HEK293T (cell line): ENCODE measurements at regions not wholly inside any gene's neighbourhood (a gene's known extent, or its start where the extent isn't known, plus 50 kb on each side); places are given as distances from the start of the nearest gene placed in this dataset.

ENCODE experiments used
- CTCF ChIA-PET: fragments of 350-600 bp; formaldehyde crosslinking; extraction: SDS; loops from one replicate; lab custom pipeline; 2021; ENCODE audit warnings: antibody characterized with exemption, inconsistent platforms; lab: Yijun Ruan, JAX
- POLR2A ChIA-PET: fragments of 350-600 bp; formaldehyde crosslinking; extraction: SDS; loops from one replicate; lab custom pipeline; 2020; ENCODE audit warnings: antibody characterized with exemption, inconsistent platforms; lab: Yijun Ruan, JAX
- DNase-seq: peaks from one replicate; pipeline ENCODE4 v3.0.0; 2012; ENCODE audit warnings: mixed read lengths; ENCODE audit errors: extremely low spot score
- ARNT ChIP-seq: fragments of 450-650 bp; IDR thresholded peaks from 2 replicates; pipeline ENCODE4 v1.6.1; 2017; ENCODE audit warnings: mild to moderate bottlenecking
- BHLHE40 ChIP-seq: fragments of 450-650 bp; IDR thresholded peaks from 2 replicates; pipeline ENCODE4 v1.6.1; 2016; ENCODE audit warnings: mild to moderate bottlenecking, moderate library complexity, borderline replicate concordance
- CTBP1 ChIP-seq: fragments of 450-650 bp; IDR thresholded peaks from 2 replicates; pipeline ENCODE4 v1.6.1; 2016; ENCODE audit warnings: borderline replicate concordance
- ELF4 ChIP-seq: fragments of 450-650 bp; IDR thresholded peaks from 2 replicates; pipeline ENCODE4 v1.6.1; 2017; ENCODE audit warnings: antibody characterized with exemption
- FOXA1 ChIP-seq: fragments of 450-650 bp; IDR thresholded peaks from 2 replicates; pipeline ENCODE4 v1.6.1; 2016; ENCODE audit warnings: mild to moderate bottlenecking
- FOXK2 ChIP-seq: fragments of 450-650 bp; IDR thresholded peaks from 2 replicates; pipeline ENCODE4 v1.6.1; 2016; ENCODE audit warnings: mild to moderate bottlenecking
- FOXM1 ChIP-seq: fragments of 450-650 bp; IDR thresholded peaks from 2 replicates; pipeline ENCODE4 v1.6.1; 2017; ENCODE audit warnings: mild to moderate bottlenecking, borderline replicate concordance
- HDGF ChIP-seq: fragments of 450-650 bp; IDR thresholded peaks from 2 replicates; pipeline ENCODE4 v1.6.1; 2017; ENCODE audit warnings: antibody characterized with exemption, borderline replicate concordance
- L3MBTL2 ChIP-seq: fragments of 450-650 bp; conservative IDR thresholded peaks from 2 replicates; pipeline ENCODE4 v1.6.1; 2016; ENCODE audit warnings: mild to moderate bottlenecking
- LEF1 ChIP-seq: fragments of 450-650 bp; IDR thresholded peaks from 2 replicates; pipeline ENCODE4 v1.6.1; 2017; ENCODE audit warnings: mild to moderate bottlenecking, borderline replicate concordance
- NFRKB ChIP-seq: fragments of 450-650 bp; IDR thresholded peaks from 2 replicates; pipeline ENCODE4 v1.6.1; 2016; ENCODE audit warnings: mild to moderate bottlenecking, moderate library complexity
- SP1 ChIP-seq: fragments of 450-650 bp; IDR thresholded peaks from 2 replicates; pipeline ENCODE4 v1.6.1; 2017
- SUZ12 ChIP-seq: fragments of 450-650 bp; IDR thresholded peaks from 2 replicates; pipeline ENCODE4 v1.6.1; 2016; ENCODE audit warnings: mild to moderate bottlenecking
- TARDBP ChIP-seq: fragments of 450-650 bp; IDR thresholded peaks from 2 replicates; pipeline ENCODE4 v1.6.1; 2016
- ZNF384 ChIP-seq: fragments of 450-650 bp; IDR thresholded peaks from 2 replicates; pipeline ENCODE4 v1.6.1; 2016
- TF ChIP-seq, protein P1 (sequence below): fragments of 450-650 bp; IDR thresholded peaks from 2 replicates; pipeline ENCODE4 v1.6.1; 2016

DNA sequence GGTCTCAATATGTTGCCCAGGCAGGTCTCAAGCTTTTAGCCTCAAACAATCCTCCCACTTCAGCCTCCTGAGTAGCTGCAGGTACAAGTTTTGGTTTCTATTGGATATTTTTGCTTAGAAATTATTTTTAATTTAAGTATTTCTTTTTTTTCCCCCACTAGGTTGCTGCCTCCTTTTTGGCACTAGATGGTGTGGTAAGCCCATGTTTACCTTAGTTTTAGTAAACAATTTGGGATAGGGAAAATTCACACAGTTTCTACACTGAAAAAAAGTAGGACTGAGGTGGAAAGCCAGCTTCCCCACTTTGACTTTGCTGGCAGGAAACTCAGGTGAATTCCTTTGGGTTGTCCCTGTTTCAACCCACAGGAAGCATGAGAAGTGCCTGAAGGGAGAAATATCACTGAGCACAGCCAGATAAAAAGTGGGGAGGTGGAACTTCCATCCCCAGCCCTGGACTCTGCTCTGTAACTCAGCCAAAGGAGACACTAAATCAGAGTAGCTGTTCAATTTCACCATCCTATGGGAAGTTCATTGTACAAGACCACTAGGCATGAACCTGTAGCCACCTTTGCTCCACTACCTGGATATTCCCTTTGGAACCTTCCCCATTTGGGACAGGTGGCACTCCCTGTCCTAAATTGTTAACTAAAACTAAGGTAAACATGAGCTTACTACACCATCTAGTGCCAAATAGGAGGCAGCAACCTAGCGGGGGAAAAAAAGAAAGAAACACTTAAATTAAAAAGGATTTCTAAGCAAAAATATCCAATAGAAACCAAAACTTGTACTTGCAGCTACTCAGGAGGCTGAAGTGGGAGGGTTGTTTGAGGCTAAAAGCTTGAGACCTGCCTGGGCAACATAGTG lies 154.4 kb upstream of the FAT3 start:
- no peak for DNase-seq
- TF ChIP-seq FOXK2 (no peak), LEF1 (no peak), ELF4 (no peak), HDGF (no peak), NFRKB (no peak), SUZ12 (no peak), ARNT (no peak), TARDBP (no peak), FOXA1 (no peak), L3MBTL2 (no peak), CTBP1 (no peak)
- ChIA-PET CTCF (no interaction called here), POLR2A (no interaction called here)

DNA sequence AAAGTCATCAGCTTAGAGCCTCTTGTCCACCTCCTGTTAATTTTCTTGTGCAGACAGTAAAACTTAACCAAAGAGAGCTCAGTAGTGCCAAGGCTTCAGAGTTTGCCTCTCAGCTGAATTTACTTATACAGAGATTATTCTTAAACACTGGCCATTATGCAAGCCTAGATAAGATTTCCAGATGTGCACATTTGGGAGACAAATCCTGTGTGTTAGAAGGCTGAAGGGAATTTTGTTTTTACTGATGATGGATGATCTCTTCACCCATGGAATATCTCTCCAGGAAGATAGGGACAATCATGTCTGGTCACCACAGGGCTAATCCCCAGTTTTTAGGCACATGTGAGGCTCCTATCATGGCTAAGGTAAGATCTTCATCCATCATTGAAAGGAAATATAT lies 157.6 kb upstream of the FAT3 start:
- no peak for TF ChIP-seq FOXA1
- TF ChIP-seq NFRKB: no peak
- no peak for TF ChIP-seq ELF4
- TF ChIP-seq ZNF384: no peak
- no peak for TF ChIP-seq FOXK2
- TF ChIP-seq TARDBP: no peak
- no peak for TF ChIP-seq L3MBTL2
- TF ChIP-seq, protein P1, sequence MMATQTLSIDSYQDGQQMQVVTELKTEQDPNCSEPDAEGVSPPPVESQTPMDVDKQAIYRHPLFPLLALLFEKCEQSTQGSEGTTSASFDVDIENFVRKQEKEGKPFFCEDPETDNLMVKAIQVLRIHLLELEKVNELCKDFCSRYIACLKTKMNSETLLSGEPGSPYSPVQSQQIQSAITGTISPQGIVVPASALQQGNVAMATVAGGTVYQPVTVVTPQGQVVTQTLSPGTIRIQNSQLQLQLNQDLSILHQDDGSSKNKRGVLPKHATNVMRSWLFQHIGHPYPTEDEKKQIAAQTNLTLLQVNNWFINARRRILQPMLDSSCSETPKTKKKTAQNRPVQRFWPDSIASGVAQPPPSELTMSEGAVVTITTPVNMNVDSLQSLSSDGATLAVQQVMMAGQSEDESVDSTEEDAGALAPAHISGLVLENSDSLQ: no peak
- TF ChIP-seq HDGF: no peak
- TF ChIP-seq SUZ12: no peak
- TF ChIP-seq FOXM1: no peak
- TF ChIP-seq ARNT: no peak
- TF ChIP-seq BHLHE40: no peak
- TF ChIP-seq SP1: no peak
- no peak for TF ChIP-seq LEF1
- no peak for TF ChIP-seq CTBP1
- DNase-seq: no peak
- CTCF ChIA-PET: no interaction called here
- POLR2A ChIA-PET: no interaction called here

DNA sequence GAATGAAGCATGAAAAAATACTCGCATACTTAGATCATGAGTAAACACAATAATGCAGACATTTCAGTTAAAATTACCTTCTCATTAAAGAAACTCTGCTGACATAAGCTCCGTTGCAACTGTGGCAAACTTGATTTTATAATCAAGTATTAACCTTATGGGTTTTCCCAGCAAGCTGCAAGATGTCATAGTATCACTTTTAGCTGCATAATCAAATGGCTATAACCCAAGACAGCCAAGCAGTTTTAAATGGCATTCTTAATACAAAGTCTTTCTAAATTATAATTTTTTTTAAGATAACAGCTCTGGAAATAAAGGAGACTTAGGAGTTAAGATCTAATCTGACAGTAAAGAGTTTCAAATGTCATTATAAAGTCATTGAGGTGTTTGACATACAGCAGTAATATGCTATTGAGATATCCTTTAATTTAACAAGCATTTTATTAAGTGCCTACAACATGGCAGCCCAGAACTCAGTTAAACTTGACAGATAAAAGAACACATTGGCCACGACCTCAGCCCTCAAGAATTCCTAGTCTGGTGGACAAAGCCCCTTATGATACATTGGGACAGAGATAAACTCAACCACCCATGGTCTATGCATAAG lies 163.1 kb upstream of the FAT3 start:
- no peak for TF ChIP-seq FOXM1
- TF ChIP-seq SP1: no peak
- no peak for TF ChIP-seq LEF1
- no peak for TF ChIP-seq ZNF384
- TF ChIP-seq FOXK2: no peak
- TF ChIP-seq FOXA1: no peak
- TF ChIP-seq L3MBTL2: no peak
- no peak for TF ChIP-seq HDGF
- no peak for TF ChIP-seq SUZ12
- no peak for TF ChIP-seq NFRKB
- TF ChIP-seq, protein P1: no peak
- no peak for TF ChIP-seq CTBP1
- TF ChIP-seq ARNT: no peak
- TF ChIP-seq ELF4: no peak
- TF ChIP-seq TARDBP: no peak
- no peak for TF ChIP-seq BHLHE40
- CTCF ChIA-PET: no interaction called here
- no peak for DNase-seq
- POLR2A ChIA-PET: no interaction called here

DNA sequence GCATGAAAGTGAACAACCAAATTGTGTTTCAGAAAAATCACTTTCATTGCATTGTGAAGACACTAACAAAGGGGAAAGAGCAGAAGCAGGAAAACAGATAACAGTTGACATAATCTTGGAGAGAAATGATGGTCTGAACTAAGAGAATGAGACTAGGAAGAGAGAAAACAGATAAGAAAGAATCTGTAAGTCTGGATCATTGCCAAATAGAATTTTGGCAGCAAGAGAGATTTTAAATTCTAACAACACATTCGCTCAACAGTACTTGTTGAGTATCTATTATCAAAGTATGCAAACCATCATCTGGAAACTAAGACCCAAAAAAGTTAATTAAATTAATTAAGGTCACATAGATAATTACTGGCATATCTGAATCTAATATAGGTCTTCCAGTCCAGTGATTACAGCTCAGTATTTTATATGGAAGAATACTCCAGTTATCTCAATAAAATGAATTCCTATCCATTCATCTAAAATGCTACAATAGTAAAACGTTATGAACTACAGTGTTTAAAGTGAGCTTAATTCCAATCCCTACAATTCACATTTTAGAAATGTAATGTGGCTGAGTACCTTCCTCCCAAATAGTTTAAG lies 166.7 kb upstream of the FAT3 start:
- TF ChIP-seq FOXM1: no peak
- CTCF ChIA-PET: no interaction called here

DNA sequence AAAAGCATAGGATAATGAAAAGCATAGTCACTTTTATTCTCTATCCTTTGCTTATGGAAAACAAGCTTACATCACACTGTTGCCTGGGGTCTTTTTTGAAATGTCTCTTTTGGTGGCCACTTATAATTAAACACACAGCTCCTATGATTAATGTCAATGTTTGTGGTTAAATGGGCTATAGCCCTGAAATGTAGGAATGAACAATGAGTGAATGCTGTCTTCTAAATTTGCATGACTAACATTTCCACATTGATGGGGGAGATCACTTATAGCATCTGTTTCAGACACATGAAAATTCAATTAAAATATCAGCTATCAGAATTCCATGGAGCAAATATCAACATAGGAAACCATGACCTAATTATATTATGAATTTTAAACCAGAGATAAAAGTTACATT lies 171.4 kb upstream of the FAT3 start:
- TF ChIP-seq FOXA1 (no peak), CTBP1 (no peak), LEF1 (no peak), TARDBP (no peak), FOXK2 (no peak), ELF4 (no peak), NFRKB (no peak), BHLHE40 (no peak), ZNF384 (no peak), FOXM1 (no peak), HDGF (no peak), SUZ12 (no peak), ARNT (no peak), SP1 (no peak), L3MBTL2 (no peak)
- TF ChIP-seq, protein P1: no peak
- DNase-seq: no peak
- ChIA-PET CTCF (no interaction called here), POLR2A (no interaction called here)

More for the DNA sequence above, 166.7 kb upstream of the FAT3 start:
- DNase-seq: no peak
- POLR2A ChIA-PET: no interaction called here

DNA sequence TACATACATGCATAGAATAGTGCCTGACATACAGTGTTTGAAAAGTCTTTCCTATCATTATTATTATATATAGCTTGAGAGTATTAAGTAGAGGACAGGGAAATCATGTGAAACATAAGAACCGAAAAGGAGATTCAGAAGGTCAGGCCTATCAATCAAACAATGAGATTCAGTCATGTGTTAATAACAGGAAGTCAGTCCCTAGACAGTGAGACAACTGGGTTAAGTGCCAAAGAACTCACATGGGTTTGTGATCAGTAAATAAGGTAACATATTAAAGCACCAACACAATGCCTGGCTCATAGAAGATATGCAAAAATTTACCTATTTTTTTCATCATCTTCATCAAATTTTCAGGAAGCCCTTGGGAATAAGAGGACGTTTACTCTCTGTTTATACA lies 174.3 kb upstream of the FAT3 start:
- CTCF ChIA-PET: no interaction called here
- no peak for TF ChIP-seq ELF4
- no peak for TF ChIP-seq ARNT
- TF ChIP-seq FOXM1: no peak
- TF ChIP-seq ZNF384: no peak
- no peak for TF ChIP-seq SUZ12
- POLR2A ChIA-PET: no interaction called here
- DNase-seq: no peak
